ENCODE measurements at regions not wholly inside any gene's neighbourhood (a gene's known extent, or its start where the extent isn't known, plus 50 kb on each side); places are given as distances from the start of the nearest gene placed in this dataset.

DNA sequence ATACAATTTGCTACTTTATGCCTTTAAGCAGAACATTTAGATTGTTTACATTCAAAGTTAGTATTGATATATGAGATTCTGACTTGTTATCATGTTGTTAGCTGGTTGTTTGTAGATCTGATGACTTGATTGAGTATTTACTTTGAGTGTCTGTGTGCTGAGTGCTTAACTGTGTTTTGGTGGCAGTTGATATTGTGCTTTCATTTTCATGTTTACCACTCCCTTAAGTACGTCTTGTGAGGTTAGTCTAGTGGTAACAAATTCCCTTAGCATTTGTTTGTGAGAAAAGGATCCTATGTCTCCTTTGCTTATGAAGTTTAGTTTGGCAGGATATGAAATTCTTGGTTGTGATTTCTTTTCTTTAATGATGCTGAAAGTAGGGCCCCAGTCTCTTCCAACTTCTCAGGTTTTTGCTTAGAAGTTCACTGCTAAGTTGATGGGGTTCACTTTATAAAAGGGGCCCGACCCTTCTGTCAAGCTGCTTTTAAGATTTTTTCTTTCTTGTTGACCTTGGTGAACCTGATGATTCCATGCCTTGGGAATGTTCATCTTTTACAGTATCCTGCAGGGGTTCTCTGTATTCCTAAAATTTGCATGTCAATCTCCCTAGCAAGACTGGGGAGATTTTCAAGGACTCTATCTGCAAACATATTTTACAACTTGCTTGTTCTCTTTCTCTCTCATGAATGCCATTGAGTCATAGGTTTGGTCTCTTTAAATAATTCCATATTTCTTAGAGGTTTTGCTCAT is 1095.4 kb upstream of the PCDH20 start:
- ATAC-seq = no peak
- H3K36me3 ChIP-seq (ENCODE audit: insufficient read depth in 1 of 2, low read depth in 1 of 2) = no peaks in the 10 kb centered on the region

DNA sequence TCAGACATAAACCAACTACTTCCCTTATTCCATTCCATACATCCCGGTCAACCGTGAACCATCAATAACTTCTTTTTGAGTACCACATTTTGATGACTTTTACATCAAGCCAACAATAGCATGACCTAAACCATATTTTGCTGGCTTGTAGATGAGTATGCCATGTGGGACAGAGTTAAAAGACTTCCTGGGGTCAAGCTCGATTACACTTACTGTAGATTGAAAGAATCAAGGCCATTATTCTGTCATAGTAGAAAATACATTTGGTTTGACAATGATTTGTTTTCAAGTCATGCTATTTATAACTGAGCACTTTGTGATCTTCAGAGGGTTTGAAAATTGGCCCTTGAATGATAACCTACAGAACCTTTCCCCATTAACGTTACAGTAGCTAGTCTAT is 1086.9 kb upstream of the PCDH20 start:
- WGBS, 3 donors = 64 to 67% (median 66%) methylated on average over 4 of the region's 4 CpGs

More for the DNA sequence above, 1095.4 kb upstream of the PCDH20 start:
- intact Hi-C loops (cut with DNase I) = no loop called here
- Histone ChIP-seq H3K4me1 (no peaks in the 10 kb centered on the region), H3K27ac (no peak overlapping the region), H3K9me3 (no peaks in the 10 kb centered on the region), H3K4me3 (no peak overlapping the region), H3K27me3 (ENCODE audit: insufficient read depth in 3 of 3, low read length in 2 of 3) (no peaks in the 10 kb centered on the region)
- 59 to 71% (median 67%) methylated on average over 2 of the region's 2 CpGs for WGBS, 3 donors
- DNase-seq = no peak
- TF ChIP-seq, protein P1, sequence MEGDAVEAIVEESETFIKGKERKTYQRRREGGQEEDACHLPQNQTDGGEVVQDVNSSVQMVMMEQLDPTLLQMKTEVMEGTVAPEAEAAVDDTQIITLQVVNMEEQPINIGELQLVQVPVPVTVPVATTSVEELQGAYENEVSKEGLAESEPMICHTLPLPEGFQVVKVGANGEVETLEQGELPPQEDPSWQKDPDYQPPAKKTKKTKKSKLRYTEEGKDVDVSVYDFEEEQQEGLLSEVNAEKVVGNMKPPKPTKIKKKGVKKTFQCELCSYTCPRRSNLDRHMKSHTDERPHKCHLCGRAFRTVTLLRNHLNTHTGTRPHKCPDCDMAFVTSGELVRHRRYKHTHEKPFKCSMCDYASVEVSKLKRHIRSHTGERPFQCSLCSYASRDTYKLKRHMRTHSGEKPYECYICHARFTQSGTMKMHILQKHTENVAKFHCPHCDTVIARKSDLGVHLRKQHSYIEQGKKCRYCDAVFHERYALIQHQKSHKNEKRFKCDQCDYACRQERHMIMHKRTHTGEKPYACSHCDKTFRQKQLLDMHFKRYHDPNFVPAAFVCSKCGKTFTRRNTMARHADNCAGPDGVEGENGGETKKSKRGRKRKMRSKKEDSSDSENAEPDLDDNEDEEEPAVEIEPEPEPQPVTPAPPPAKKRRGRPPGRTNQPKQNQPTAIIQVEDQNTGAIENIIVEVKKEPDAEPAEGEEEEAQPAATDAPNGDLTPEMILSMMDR (IDR thresholded peaks at IDR 0.05) = no peak

DNA sequence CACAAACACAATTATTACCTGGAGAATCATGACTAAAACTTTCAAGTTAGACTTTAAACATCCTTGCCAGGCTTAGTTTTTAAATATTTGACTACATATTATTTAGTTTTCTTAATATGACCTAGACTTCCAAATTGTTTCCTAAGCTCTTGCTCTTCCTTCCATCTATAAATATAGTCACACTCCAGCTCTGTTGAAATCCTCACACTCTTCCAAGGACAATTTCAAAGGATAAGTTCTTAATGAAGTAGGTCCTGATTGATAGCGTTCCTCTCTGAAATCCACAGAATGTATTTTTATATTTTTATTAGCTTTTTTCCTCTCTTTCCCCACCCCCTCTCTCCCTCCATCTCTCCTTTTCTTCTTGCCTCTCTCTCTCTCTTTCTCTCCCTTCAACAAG is 1074.1 kb upstream of the PCDH20 start:
- WGBS, 3 donors = 77 to 94% (median 90%) methylated on average over 1 of the region's 1 CpG
- intact Hi-C loops (cut with DNase I) = no loop called here
- Histone ChIP-seq H3K36me3 (ENCODE audit: insufficient read depth in 1 of 2, low read depth in 1 of 2) (no peaks in the 10 kb centered on the region), H3K27me3 (ENCODE audit: insufficient read depth in 3 of 3, low read length in 2 of 3) (no peaks in the 10 kb centered on the region), H3K4me3 (no peak overlapping the region), H3K9me3 (no peaks in the 10 kb centered on the region), H3K27ac (no peak overlapping the region), H3K4me1 (no peaks in the 10 kb centered on the region)
- TF ChIP-seq, protein P1 (IDR thresholded peaks at IDR 0.05) = no peak
- ATAC-seq (no peak), DNase-seq (no peak)

More for the DNA sequence above, 1086.9 kb upstream of the PCDH20 start:
- Histone ChIP-seq H3K36me3 (ENCODE audit: insufficient read depth in 1 of 2, low read depth in 1 of 2) (no peaks in the 10 kb centered on the region), H3K27me3 (ENCODE audit: insufficient read depth in 3 of 3, low read length in 2 of 3) (no peaks in the 10 kb centered on the region), H3K27ac (no peak overlapping the region), H3K4me1 (no peaks in the 10 kb centered on the region), H3K4me3 (no peak overlapping the region), H3K9me3 (no peaks in the 10 kb centered on the region)
- TF ChIP-seq, protein P1 (IDR thresholded peaks at IDR 0.05) = no peak
- intact Hi-C loops (cut with DNase I) = no loop called here
- ATAC-seq = no peak
- DNase-seq = no peak

DNA sequence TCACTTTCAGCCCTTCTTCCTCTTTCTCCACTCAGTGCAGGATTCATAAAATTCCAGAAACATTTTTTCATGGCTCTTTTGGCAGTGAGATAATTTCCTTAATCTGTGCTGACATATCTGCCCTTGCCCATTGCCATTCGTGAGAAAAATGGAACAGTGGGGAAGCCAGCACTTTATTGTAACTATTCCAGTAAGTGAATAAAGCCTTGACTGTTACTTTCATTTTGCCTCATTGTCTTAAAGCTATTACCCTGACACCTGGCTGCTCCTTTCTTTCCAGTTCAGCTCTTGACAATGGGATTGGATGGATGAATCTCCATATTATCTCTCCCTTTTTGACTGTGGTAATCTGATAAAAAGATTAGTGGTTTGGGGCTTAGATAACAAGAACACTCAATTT is 1068.1 kb upstream of the PCDH20 start:
- no peaks in the 10 kb centered on the region for H3K9me3 ChIP-seq
- WGBS, 3 donors = 15 to 30% (median 26%) methylated on average over 1 of the region's 1 CpG
- no peaks in the 10 kb centered on the region for H3K4me1 ChIP-seq
- H3K27me3 ChIP-seq (ENCODE audit: insufficient read depth in 3 of 3, low read length in 2 of 3) = no peaks in the 10 kb centered on the region
- no peak overlapping the region for H3K27ac ChIP-seq
- ATAC-seq = no peak
- DNase-seq = no peak
- H3K36me3 ChIP-seq (ENCODE audit: insufficient read depth in 1 of 2, low read depth in 1 of 2) = no peaks in the 10 kb centered on the region
- H3K4me3 ChIP-seq = no peak overlapping the region
- intact Hi-C loops (cut with DNase I) = no loop called here
- TF ChIP-seq, protein P1 (IDR thresholded peaks at IDR 0.05) = no peak

DNA sequence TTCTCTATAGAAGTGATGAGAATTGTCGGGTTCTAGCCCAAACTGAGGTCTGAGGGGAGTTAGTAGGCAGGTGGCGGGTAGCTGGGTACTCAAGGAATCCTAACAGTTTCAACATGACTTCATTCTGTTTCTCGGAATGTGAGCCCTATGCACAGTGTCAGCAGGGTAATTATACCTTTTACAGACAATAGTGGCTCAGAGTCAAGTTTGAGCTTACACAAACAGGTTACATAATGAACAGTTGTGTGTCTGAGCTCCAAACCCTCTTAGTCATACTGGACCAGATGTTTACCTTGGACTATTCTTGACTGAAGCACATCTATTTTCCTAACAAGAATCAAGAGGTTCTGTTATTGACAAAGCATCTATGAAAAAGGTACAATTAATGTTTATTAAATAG is 1066.7 kb upstream of the PCDH20 start:
- H3K4me3 ChIP-seq = no peak overlapping the region
- no peaks in the 10 kb centered on the region for H3K9me3 ChIP-seq
- DNase-seq = no peak
- H3K36me3 ChIP-seq (ENCODE audit: insufficient read depth in 1 of 2, low read depth in 1 of 2) = no peaks in the 10 kb centered on the region
- H3K27ac ChIP-seq = no peak overlapping the region
- H3K27me3 ChIP-seq (ENCODE audit: insufficient read depth in 3 of 3, low read length in 2 of 3) = no peaks in the 10 kb centered on the region
- intact Hi-C loops (cut with DNase I) = no loop called here
- ATAC-seq = no peak
- TF ChIP-seq, protein P1 (IDR thresholded peaks at IDR 0.05) = no peak
- no peaks in the 10 kb centered on the region for H3K4me1 ChIP-seq
- 80 to 86% (median 86%) methylated on average over 3 of the region's 3 CpGs for WGBS, 3 donors

All from psoas muscle (tissue), 7 donors.